ENCODE measurements at regions not wholly inside any gene's neighbourhood (a gene's known extent, or its start where the extent isn't known, plus 50 kb on each side); places are given as distances from the start of the nearest gene placed in this dataset.

DNA sequence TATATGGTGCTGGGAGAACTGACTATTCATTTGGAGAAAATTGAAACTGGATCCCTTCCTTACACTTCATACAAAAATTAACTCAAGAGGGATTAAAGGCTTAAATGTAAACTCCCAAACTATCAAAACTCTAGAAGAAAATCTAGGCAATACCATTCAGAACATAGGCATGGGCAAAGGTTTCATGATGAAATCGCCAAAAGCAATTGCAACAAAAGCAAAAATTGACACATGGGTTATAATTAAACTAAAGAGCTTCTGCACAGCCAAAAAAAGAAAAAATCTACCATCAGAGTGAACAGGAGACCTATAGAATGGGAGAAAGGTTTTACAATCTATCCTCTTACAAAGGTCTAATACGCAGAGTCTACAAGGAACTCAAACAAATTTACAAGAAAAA lies 851.3 kb upstream of the MAN1A1 start:
- ChIA-PET CTCF (no interaction called here), POLR2A (no interaction called here)
- H3K36me3 Mint-ChIP-seq (ENCODE audit: low read depth): no peaks in the 10 kb centered on the region
- TF ChIP-seq, protein P1, sequence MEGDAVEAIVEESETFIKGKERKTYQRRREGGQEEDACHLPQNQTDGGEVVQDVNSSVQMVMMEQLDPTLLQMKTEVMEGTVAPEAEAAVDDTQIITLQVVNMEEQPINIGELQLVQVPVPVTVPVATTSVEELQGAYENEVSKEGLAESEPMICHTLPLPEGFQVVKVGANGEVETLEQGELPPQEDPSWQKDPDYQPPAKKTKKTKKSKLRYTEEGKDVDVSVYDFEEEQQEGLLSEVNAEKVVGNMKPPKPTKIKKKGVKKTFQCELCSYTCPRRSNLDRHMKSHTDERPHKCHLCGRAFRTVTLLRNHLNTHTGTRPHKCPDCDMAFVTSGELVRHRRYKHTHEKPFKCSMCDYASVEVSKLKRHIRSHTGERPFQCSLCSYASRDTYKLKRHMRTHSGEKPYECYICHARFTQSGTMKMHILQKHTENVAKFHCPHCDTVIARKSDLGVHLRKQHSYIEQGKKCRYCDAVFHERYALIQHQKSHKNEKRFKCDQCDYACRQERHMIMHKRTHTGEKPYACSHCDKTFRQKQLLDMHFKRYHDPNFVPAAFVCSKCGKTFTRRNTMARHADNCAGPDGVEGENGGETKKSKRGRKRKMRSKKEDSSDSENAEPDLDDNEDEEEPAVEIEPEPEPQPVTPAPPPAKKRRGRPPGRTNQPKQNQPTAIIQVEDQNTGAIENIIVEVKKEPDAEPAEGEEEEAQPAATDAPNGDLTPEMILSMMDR (IDR thresholded peaks at IDR 0.05): no peak
- no peak overlapping the region for H3K27ac Mint-ChIP-seq
- DNase-seq (no peak), ATAC-seq (no peak)
- peaks cover 2% of the 10 kb centered on the region for H3K4me1 Mint-ChIP-seq (ENCODE audit: low read depth)
- intact Hi-C loops (cut with micrococcal nuclease): no loop called here
- no peak overlapping the region for H3K4me3 Mint-ChIP-seq
- peaks cover 2% of the 10 kb centered on the region for H3K9me3 Mint-ChIP-seq
- no peaks in the 10 kb centered on the region for H3K27me3 Mint-ChIP-seq

DNA sequence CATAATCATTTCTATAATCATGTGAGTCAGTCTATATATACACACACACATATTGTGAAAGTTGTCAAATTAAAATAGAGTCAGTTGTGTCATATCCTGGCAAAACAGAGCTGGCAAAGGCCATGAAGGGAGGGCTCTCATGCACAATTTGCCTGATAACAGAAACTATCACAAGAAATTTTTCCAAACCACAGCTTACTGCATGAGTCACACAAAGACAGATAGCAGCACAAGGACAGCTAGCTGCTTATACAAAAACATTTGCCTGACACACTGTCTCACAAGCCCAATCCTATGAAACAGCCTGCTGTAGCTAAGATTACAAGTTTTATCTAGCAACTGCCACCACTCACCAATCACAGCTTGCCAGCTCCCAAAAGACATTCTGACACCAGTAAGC lies 848.5 kb upstream of the MAN1A1 start:
- H3K9me3 Mint-ChIP-seq: peaks cover 2% of the 10 kb centered on the region

GRCh38 chr6:120186080-120186479 lies 836.5 kb upstream of the MAN1A1 start:
- H3K27ac Mint-ChIP-seq: no peak overlapping the region
- intact Hi-C loops (cut with micrococcal nuclease): no loop called here
- ChIA-PET POLR2A (no interaction called here), CTCF (interaction anchor here (1.0 kb wide), 1 partner anchor 18 kb away, joined by 3 read pairs; no protein-coding TSS in a partner anchor)
- ATAC-seq (no peak), DNase-seq (no peak)
- H3K4me3 Mint-ChIP-seq: no peak overlapping the region
- no peaks in the 10 kb centered on the region for H3K36me3 Mint-ChIP-seq (ENCODE audit: low read depth)
- TF ChIP-seq, protein P1 (IDR thresholded peaks at IDR 0.05): no peak
- H3K27me3 Mint-ChIP-seq: no peaks in the 10 kb centered on the region
- H3K9me3 Mint-ChIP-seq: no peaks in the 10 kb centered on the region
- no peaks in the 10 kb centered on the region for H3K4me1 Mint-ChIP-seq (ENCODE audit: low read depth)

More for the DNA sequence above, 848.5 kb upstream of the MAN1A1 start:
- no peak overlapping the region for H3K4me3 Mint-ChIP-seq
- no peaks in the 10 kb centered on the region for H3K36me3 Mint-ChIP-seq (ENCODE audit: low read depth)
- TF ChIP-seq, protein P1 (IDR thresholded peaks at IDR 0.05): no peak
- ATAC-seq: peak; percentile 39
- no peaks in the 10 kb centered on the region for H3K27me3 Mint-ChIP-seq
- ChIA-PET CTCF (no interaction called here), POLR2A (no interaction called here)
- peak; percentile 2 for DNase-seq
- H3K27ac Mint-ChIP-seq: no peak overlapping the region
- peaks cover 2% of the 10 kb centered on the region for H3K4me1 Mint-ChIP-seq (ENCODE audit: low read depth)
- intact Hi-C loops (cut with micrococcal nuclease): no loop called here

DNA sequence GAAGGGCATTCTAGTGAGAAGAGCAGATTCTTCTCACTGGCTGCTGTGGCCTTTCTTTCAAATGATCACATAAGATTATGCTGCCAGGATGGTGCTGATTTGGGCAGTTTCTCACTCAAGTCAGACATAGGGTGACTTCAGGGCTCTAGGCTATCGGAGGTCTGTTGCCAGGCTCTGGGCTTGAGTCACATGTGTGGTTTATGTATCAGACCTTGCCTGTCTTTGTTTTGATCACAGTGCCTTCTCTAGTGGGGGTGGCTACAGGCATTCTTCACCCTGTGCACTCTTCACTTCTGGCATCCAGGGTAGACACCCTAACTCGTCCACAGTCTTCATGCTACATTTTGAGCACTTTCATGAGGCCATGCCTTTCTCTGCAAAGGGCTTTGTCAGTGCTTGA lies 823.7 kb upstream of the MAN1A1 start:
- Mint-ChIP-seq H3K27ac (no peak overlapping the region), H3K9me3 (no peaks in the 10 kb centered on the region), H3K36me3 (ENCODE audit: low read depth) (no peaks in the 10 kb centered on the region), H3K4me3 (no peak overlapping the region), H3K4me1 (ENCODE audit: low read depth) (no peaks in the 10 kb centered on the region), H3K27me3 (no peaks in the 10 kb centered on the region)
- DNase-seq: no peak
- intact Hi-C loops (cut with micrococcal nuclease): no loop called here
- ATAC-seq: no peak
- ChIA-PET POLR2A (no interaction called here), CTCF (no interaction called here)
- TF ChIP-seq, protein P1 (IDR thresholded peaks at IDR 0.05): no peak

DNA sequence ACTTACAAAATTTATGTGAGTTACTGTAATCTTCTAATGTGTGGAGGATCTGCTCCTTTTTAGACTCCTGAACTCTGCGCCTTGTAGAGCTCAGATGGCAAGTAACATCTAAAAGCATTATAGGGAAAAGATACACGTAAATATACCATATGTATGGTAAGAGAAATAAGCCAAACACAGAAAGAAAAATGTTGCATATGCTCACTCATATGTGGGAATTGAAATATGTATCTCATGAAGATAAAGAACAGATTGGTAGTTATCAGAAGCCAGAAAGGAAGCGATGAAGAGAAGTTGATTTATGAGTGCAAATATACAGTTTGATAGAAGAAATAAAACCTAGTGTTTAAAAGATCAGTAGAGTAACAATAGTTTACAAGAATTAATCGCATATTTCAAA lies 815.0 kb upstream of the MAN1A1 start:
- no peaks in the 10 kb centered on the region for H3K4me1 Mint-ChIP-seq (ENCODE audit: low read depth)
- TF ChIP-seq, protein P1 (IDR thresholded peaks at IDR 0.05): no peak
- no peak overlapping the region for H3K27ac Mint-ChIP-seq
- CTCF ChIA-PET: no interaction called here
- H3K9me3 Mint-ChIP-seq: no peaks in the 10 kb centered on the region
- H3K36me3 Mint-ChIP-seq (ENCODE audit: low read depth): no peaks in the 10 kb centered on the region
- ATAC-seq (no peak), DNase-seq (no peak)
- POLR2A ChIA-PET: no interaction called here
- H3K27me3 Mint-ChIP-seq: no peaks in the 10 kb centered on the region
- no peak overlapping the region for H3K4me3 Mint-ChIP-seq
- intact Hi-C loops (cut with micrococcal nuclease): no loop called here

Measured in activated CD8-positive, alpha-beta T cell treated with anti-CD3 and anti-CD28 coated beads for 36 hours (primary cell).